ENCODE measurements at regions not wholly inside any gene's neighbourhood (a gene's known extent, or its start where the extent isn't known, plus 50 kb on each side); places are given as distances from the start of the nearest gene placed in this dataset.
"Not testable (repeated sequence)": the region's sequence is repeated elsewhere in the genome, so short reads cannot be mapped to it uniquely, and the experiment has no call there.

- DNase-seq (ENCODE audit: low read depth in 1 of 2, low spot score in 1 of 2): no peak
Observed at GRCh38 chr4:108415389-108415788, 205.0 kb upstream of the RPL34 start.

GRCh38 chr4:108411836-108412235, 208.5 kb upstream of the RPL34 start:
- DNase-seq (ENCODE audit: low read depth in 1 of 2, low spot score in 1 of 2): no peak

- DNase-seq (ENCODE audit: low read depth in 1 of 2, low spot score in 1 of 2): not testable (repeated sequence)
Observed at GRCh38 chr4:108409691-108410090, 210.7 kb upstream of the RPL34 start.

GRCh38 chr4:108405586-108405985, 214.8 kb upstream of the RPL34 start:
- no peak for DNase-seq (ENCODE audit: low read depth in 1 of 2, low spot score in 1 of 2)

- DNase-seq (ENCODE audit: low read depth in 1 of 2, low spot score in 1 of 2): no peak
Observed at GRCh38 chr4:108400309-108400708, 220.1 kb upstream of the RPL34 start.

GRCh38 chr4:108399610-108400265, 220.6 kb upstream of the RPL34 start:
- DNase-seq (ENCODE audit: low read depth in 1 of 2, low spot score in 1 of 2): no peak

- no peak for DNase-seq (ENCODE audit: low read depth in 1 of 2, low spot score in 1 of 2)
Observed at GRCh38 chr4:108398836-108399235, 221.5 kb upstream of the RPL34 start.

GRCh38 chr4:108398316-108398715, 222.1 kb upstream of the RPL34 start:
- DNase-seq (ENCODE audit: low read depth in 1 of 2, low spot score in 1 of 2): no peak

GRCh38 chr4:108397850-108398249, 222.5 kb upstream of the RPL34 start:
- DNase-seq (ENCODE audit: low read depth in 1 of 2, low spot score in 1 of 2): no peak

- DNase-seq (ENCODE audit: low read depth in 1 of 2, low spot score in 1 of 2): no peak
Observed at GRCh38 chr4:108396900-108397497, 223.4 kb upstream of the RPL34 start.

GRCh38 chr4:108395786-108396185, 224.6 kb upstream of the RPL34 start:
- no peak for DNase-seq (ENCODE audit: low read depth in 1 of 2, low spot score in 1 of 2)

- no peak for DNase-seq (ENCODE audit: low read depth in 1 of 2, low spot score in 1 of 2)
Observed at GRCh38 chr4:108393890-108394472, 225.2 kb upstream of the LEF1 start.

GRCh38 chr4:108391701-108392455, 223.1 kb upstream of the LEF1 start:
- DNase-seq (ENCODE audit: low read depth in 1 of 2, low spot score in 1 of 2): no peak

GRCh38 chr4:108385076-108385475, 216.3 kb upstream of the LEF1 start:
- DNase-seq (ENCODE audit: low read depth in 1 of 2, low spot score in 1 of 2): no peak

GRCh38 chr4:108384544-108384943, 215.8 kb upstream of the LEF1 start:
- DNase-seq (ENCODE audit: low read depth in 1 of 2, low spot score in 1 of 2): no peak

- no peak for DNase-seq (ENCODE audit: low read depth in 1 of 2, low spot score in 1 of 2)
Observed at GRCh38 chr4:108383157-108383556, 214.4 kb upstream of the LEF1 start.

GRCh38 chr4:108382751-108383150, 214.0 kb upstream of the LEF1 start:
- DNase-seq (ENCODE audit: low read depth in 1 of 2, low spot score in 1 of 2): no peak

- no peak for DNase-seq (ENCODE audit: low read depth in 1 of 2, low spot score in 1 of 2)
Observed at GRCh38 chr4:108378164-108378563, 209.4 kb upstream of the LEF1 start.

GRCh38 chr4:108377021-108377420, 208.3 kb upstream of the LEF1 start:
- DNase-seq (ENCODE audit: low read depth in 1 of 2, low spot score in 1 of 2): no peak

GRCh38 chr4:108375434-108375833, 206.7 kb upstream of the LEF1 start:
- no peak for DNase-seq (ENCODE audit: low read depth in 1 of 2, low spot score in 1 of 2)

GRCh38 chr4:108372681-108373080, 203.9 kb upstream of the LEF1 start:
- DNase-seq (ENCODE audit: low read depth in 1 of 2, low spot score in 1 of 2): no peak

GRCh38 chr4:108371282-108371681, 202.6 kb upstream of the LEF1 start:
- DNase-seq (ENCODE audit: low read depth in 1 of 2, low spot score in 1 of 2): no peak
